GM19467 (cell line): ENCODE measurements at regions not wholly inside any gene's neighbourhood (a gene's known extent, or its start where the extent isn't known, plus 50 kb on each side); places are given as distances from the start of the nearest gene placed in this dataset.
"Not testable (repeated sequence)": the region's sequence is repeated elsewhere in the genome, so short reads cannot be mapped to it uniquely, and the experiment has no call there.

ENCODE experiments used
- ATAC-seq: cut with Tn5 transposase; IDR thresholded peaks from one replicate; pipeline ENCODE4 v1.9.1; 2021; ENCODE audit warnings: mild to moderate bottlenecking, moderate library complexity; ENCODE audit not compliant: unreplicated experiment

GRCh38 chr7:65150105-65150504 is 143.6 kb upstream of the ERV3-1 start:
- ATAC-seq: not testable (repeated sequence)

DNA sequence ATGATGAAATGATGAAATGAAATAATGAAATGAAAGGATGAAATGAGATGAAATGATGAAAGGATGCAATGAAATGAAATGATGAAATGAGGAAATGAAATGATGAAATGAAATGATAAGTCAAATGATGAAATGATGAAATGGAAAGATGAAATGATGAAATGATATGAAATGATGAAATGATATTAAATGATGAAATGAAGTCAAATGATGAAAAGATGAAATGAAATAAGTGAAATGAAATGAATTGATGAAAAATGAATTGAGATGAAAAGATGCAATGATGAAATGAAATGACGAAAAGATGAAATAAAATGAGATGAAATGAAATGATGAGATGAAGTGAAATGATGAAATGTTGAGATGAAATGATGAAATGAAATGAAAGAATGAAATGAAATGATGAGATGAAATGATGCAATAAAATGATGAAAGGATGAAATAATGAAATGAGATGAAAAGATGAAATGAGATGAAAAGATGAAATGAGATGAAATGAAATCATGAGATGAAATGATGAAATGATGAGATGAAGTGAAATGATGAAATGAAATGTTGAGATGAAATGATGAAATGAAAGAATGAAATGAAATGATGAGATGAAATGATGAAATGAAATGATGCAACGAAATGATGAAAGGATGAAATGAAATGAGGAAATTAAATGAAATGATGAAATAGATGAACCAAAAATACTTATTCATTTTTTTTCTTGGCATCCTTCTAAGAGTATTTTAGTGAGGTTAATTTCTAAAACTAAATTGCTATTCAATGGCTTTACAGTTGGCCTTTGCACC is 139.8 kb upstream of the ERV3-1 start:
- ATAC-seq: not testable (repeated sequence)

- ATAC-seq: not testable (repeated sequence)
These were observed 139.2 kb upstream of the ERV3-1 start for GRCh38 chr7:65145710-65146109.

- ATAC-seq: not testable (repeated sequence)
These were observed 138.5 kb upstream of the ERV3-1 start for GRCh38 chr7:65145008-65145407.

DNA sequence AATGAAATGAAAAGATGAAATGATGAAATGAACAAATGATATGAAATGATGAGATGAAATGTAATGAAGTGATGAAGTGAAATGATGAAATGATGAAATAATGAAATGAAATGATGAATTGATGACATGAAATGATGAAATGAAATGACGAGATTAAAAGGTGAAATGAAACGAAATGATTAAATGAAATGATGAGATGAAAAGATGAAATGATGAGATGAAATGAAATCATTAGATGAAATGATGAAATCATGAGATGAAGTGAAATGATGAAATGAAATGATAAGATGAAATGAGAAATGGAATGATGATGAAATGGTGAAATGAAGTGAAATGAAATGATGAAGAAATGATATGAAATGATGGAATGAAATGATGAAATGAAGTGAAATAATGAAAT is 138.1 kb upstream of the ERV3-1 start:
- ATAC-seq: not testable (repeated sequence)

DNA sequence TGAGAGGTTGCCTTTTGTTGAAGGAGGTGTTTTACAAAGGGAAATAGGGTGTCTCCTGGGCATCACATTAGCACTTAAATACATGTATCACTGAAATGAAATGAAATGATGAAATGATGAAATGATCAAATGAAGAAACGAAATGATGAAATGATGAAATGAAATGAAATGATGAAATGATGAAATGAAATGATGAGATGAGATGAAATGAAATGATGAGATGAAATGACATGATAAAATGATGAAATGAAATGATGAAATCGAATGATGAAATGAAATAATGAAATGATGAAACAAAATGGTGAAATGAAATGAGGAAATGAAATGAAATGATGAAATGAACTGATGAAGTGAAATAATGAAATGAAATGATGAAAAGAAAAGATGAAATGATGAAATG is 137.6 kb upstream of the ERV3-1 start:
- ATAC-seq: not testable (repeated sequence)

GRCh38 chr7:65141894-65142293 is 135.4 kb upstream of the ERV3-1 start:
- not testable (repeated sequence) for ATAC-seq

GRCh38 chr7:65141405-65141778 is 134.9 kb upstream of the ERV3-1 start:
- ATAC-seq: not testable (repeated sequence)

- ATAC-seq: not testable (repeated sequence)
These were observed 134.3 kb upstream of the ERV3-1 start for GRCh38 chr7:65140543-65141404.

DNA sequence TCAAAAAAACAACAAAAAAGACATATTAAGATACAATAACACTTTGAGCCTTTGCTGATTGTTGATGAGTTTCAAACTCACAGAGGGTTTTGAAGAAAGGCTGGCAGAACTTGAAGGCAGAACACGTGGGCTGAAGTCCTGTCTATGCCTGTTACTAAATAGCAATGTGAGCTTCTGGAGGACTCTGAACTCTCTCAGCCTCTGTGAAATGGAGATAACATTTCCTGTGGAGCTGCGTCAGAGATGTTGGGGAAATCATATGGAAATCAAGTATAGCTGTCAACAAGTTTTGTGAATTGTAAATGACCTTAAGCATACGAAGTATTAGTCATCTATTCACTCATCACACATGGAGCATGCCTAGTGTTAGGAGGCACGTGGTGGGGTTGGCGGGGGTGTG is 130.4 kb upstream of the ERV3-1 start:
- ATAC-seq: not testable (repeated sequence)

DNA sequence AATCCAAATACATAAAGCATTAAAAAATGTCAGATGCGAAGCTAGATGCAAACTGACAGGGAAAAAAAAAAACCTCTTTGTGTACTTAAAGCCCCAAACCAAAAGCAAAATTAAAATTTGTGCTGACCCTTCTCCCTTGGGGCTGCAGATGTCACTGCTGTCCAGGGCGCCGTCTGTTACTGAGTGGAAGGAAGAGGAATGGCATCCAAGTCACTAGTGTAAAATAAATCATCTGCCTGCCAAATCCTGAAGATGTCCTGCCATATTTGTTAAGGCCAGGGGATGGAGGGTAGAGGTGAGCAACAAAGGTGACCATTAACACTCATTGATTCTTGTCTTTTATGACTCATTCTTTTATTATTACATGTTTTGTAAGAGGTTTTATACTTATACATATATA is 126.6 kb upstream of the ERV3-1 start:
- ATAC-seq: not testable (repeated sequence)

- not testable (repeated sequence) for ATAC-seq
These were observed 125.8 kb upstream of the ERV3-1 start for GRCh38 chr7:65132256-65132655.

- ATAC-seq: not testable (repeated sequence)
These were observed 120.9 kb upstream of the ERV3-1 start for GRCh38 chr7:65127364-65127763.

DNA sequence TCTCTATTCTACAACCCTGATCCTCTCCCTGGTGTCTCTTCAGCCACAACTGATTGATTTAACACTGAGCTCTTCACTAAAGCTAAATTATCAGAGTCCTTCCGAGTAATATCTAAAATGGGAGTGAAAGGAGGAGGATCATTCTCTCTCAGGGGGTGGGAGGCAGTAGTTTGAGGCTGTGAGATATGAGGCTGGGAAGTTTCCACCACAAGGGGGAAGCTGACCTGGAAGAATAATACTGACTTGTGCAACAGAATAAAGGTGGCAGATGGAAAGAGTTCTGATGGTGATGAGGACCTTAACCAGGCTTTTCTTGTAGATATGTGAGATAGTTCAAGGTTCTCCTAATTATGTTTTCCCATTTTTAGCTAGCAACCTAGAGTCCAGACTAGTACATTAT is 118.1 kb upstream of the ERV3-1 start:
- not testable (repeated sequence) for ATAC-seq

DNA sequence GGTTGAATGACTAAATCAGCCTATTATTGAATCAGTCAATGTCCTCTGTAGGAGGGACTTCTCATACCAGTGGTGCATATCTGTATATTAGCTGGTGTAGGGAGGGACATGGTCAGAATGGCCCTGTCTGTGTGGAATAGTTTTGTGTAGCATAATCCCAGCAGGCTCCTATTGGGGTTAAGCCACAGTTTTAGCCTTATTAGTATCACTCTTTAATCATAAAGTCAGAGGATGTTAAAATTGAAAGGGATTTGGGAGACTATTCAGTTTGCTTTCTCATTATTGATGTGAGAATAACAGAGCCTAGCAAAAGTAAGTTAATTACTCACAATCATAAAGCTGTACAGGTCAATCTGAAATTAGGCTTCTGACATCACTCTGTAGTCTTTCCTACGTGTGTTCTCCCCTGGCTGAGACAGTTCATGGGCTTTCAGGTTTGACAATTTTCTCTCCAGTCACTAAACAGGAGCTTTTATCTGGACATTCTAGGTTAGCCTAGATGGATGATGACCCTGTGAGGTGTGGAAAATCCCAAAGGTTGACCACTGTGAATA is 99.2 kb upstream of the ERV3-1 start:
- not testable (repeated sequence) for ATAC-seq

- ATAC-seq: not testable (repeated sequence)
These were observed 94.0 kb upstream of the ERV3-1 start for GRCh38 chr7:65100499-65100898.

DNA sequence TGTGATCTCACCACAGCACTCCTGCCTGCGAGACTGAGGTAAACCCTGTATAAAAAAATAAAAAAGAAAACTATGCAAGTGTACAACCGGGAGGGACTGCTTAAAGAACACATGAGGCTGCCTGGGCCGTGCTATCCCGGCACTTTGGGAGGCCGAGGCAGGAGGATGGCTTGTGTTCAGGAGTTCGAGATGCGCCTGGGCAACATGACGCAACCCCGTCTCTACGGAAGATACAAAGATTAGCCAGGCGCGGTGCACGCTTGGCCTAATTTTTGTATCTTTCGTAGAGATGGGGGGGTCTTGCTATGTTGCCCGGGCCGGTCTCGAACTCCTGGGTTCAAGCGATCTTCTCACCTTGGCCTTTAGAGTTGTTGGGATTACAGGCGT is 75.2 kb upstream of the ERV3-1 start:
- not testable (repeated sequence) for ATAC-seq

- ATAC-seq: peak; percentile 100
These were observed 74.5 kb upstream of the ERV3-1 start for GRCh38 chr7:65080799-65081668.

GRCh38 chr7:65074959-65075358 is 68.5 kb upstream of the ERV3-1 start:
- not testable (repeated sequence) for ATAC-seq

DNA sequence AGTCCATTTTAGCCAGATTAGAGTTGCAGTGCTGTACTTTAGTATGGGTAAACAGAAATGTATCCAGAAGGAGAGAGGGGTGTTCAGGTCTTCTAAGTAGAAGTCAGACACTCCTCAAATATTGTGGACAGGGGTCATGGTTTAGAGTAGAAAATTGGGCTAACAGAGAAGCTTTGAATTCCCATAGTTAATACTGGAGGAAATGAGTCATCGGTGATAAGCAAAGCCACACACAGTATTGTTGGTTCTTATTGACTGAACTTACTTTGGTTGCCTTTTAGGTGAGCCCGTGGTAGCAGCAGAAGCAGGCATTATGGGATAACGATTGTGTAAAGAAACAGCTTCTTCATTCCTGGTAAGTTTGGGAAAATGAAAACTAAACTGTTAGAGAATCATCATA is 66.7 kb upstream of the ERV3-1 start:
- not testable (repeated sequence) for ATAC-seq
